ENCODE measurements at regions not wholly inside any gene's neighbourhood (a gene's known extent, or its start where the extent isn't known, plus 50 kb on each side); places are given as distances from the start of the nearest gene placed in this dataset.

- TF ChIP-seq POLR2AphosphoS5 (IDR thresholded peaks at IDR 0.05): no peak
- TF ChIP-seq EP300 (IDR thresholded peaks at IDR 0.05): no peak
- TF ChIP-seq POLR2A (IDR thresholded peaks at IDR 0.05): no peak
- TF ChIP-seq CTCF (IDR thresholded peaks at IDR 0.05): no peak
- ATAC-seq: no peak
These were observed 696.2 kb upstream of the COX7C start for GRCh38 chr5:85921590-85921989.

DNA sequence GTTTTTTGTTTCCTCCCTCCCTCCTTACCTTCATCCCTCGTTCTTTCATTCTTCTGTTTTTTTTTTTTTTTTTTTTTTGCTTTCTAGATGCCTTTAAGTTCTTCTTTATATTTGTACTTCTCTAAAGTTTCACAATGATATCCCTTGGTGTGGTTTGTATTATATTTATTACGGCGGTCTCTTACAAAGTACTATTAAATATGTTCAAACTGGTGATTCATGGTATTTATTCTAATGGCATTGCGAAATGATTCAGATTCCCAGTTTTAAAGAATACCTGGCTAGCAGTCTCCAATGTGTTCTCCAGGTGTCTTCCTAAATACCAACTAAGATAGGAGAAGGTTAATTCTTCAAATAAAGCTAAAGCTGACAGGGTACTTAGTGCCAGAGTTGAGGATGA, 690.1 kb upstream of the COX7C start:
- TF ChIP-seq POLR2AphosphoS5 (IDR thresholded peaks at IDR 0.05) (no peak), CTCF (IDR thresholded peaks at IDR 0.05) (no peak), EP300 (IDR thresholded peaks at IDR 0.05) (no peak), POLR2A (IDR thresholded peaks at IDR 0.05) (no peak)
- Histone ChIP-seq H3K4me3 (no peak overlapping the region), H3K36me3 (no peaks in the 10 kb centered on the region), H3K9me3 (peaks cover 0 to 5% (median 0%) of the 10 kb centered on the region in 3 donors), H3K4me1 (no peaks in the 10 kb centered on the region), H3K27me3 (no peaks in the 10 kb centered on the region), H3K27ac (no peak overlapping the region)
- 87 to 93% methylated on average over 3 to 4 of the region's 4 CpGs for WGBS, 2 donors (ENCODE audit: low coverage in 1 of 2)
- ATAC-seq: no peak

More at GRCh38 chr5:85921590-85921989, 696.2 kb upstream of the COX7C start:
- Histone ChIP-seq H3K36me3 (no peaks in the 10 kb centered on the region), H3K4me1 (no peaks in the 10 kb centered on the region), H3K27ac (no peak overlapping the region), H3K4me3 (no peak overlapping the region), H3K9me3 (peaks cover 0 to 5% (median 0%) of the 10 kb centered on the region in 3 donors), H3K27me3 (no peaks in the 10 kb centered on the region)
- 46% methylated on average over 2 of the region's 2 CpGs; no CpG with 5 or more reads in 1 of the 2 donors for WGBS, 2 donors (ENCODE audit: low coverage in 1 of 2)

DNA sequence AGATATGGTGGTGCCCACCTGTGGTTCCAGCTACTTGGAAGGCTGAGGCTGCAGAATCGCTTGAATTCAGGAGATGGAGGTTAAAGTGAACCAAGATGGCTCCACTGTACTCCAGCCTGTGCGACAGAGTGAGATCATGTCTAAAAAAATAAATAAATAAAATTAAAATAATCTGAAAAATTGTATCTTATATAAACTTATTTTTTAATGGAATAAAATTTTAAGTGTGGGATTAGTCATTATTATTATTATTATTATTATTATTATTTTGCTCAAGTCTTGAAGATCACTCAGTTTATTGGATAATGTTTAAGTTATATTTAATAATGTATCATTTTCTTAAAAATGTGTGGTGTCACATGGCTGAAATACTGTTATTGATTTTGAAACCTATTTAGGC, 688.0 kb upstream of the COX7C start:
- TF ChIP-seq EP300 (IDR thresholded peaks at IDR 0.05) (no peak), POLR2A (IDR thresholded peaks at IDR 0.05) (no peak), CTCF (IDR thresholded peaks at IDR 0.05) (no peak), POLR2AphosphoS5 (IDR thresholded peaks at IDR 0.05) (no peak)
- WGBS, 2 donors (ENCODE audit: low coverage in 1 of 2): 80 to 96% methylated on average over 1 to 2 of the region's 2 CpGs

GRCh38 chr5:85931220-85931619, 686.5 kb upstream of the COX7C start:
- no peak overlapping the region for H3K27ac ChIP-seq
- no peaks in the 10 kb centered on the region for H3K9me3 ChIP-seq
- H3K4me3 ChIP-seq: no peak overlapping the region
- H3K36me3 ChIP-seq: no peaks in the 10 kb centered on the region
- WGBS, 2 donors (ENCODE audit: low coverage in 1 of 2): 63 to 66% methylated on average over 3 of the region's 3 CpGs
- ATAC-seq: no peak
- H3K4me1 ChIP-seq: no peaks in the 10 kb centered on the region
- TF ChIP-seq EP300 (IDR thresholded peaks at IDR 0.05) (no peak), CTCF (IDR thresholded peaks at IDR 0.05) (no peak), POLR2A (IDR thresholded peaks at IDR 0.05) (no peak), POLR2AphosphoS5 (IDR thresholded peaks at IDR 0.05) (no peak)
- H3K27me3 ChIP-seq: no peaks in the 10 kb centered on the region

More for the DNA sequence above, 688.0 kb upstream of the COX7C start:
- no peaks in the 10 kb centered on the region for H3K4me1 ChIP-seq
- H3K36me3 ChIP-seq: no peaks in the 10 kb centered on the region
- ATAC-seq: no peak
- H3K9me3 ChIP-seq: peaks cover 0 to 5% (median 0%) of the 10 kb centered on the region in 3 donors
- no peak overlapping the region for H3K27ac ChIP-seq
- no peak overlapping the region for H3K4me3 ChIP-seq
- no peaks in the 10 kb centered on the region for H3K27me3 ChIP-seq

DNA sequence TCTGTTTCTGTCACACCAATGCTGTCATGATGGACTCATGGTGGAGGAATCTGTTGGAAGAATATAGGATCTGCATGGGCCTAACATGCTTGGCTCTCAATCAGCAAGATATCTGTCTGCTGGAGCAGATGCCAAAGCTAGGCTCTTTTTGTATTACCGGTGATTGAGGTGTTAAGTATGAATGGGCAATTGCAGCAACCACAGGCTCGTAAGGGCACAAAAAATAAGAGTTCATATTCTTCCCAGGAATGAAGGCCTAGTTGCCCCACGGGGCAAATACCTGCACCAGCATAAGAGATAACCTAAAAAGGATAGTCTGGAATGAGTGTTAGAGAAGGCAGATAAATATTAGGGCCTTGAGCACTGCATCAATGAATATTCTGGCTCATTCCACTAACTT, 679.5 kb upstream of the COX7C start:
- H3K27ac ChIP-seq: no peak overlapping the region
- no peak for ATAC-seq
- no peaks in the 10 kb centered on the region for H3K27me3 ChIP-seq
- no peak for TF ChIP-seq EP300 (IDR thresholded peaks at IDR 0.05)
- TF ChIP-seq POLR2AphosphoS5 (IDR thresholded peaks at IDR 0.05): no peak
- no peak for TF ChIP-seq CTCF (IDR thresholded peaks at IDR 0.05)
- no peak for TF ChIP-seq POLR2A (IDR thresholded peaks at IDR 0.05)
- WGBS, 2 donors (ENCODE audit: low coverage in 1 of 2): 41 to 72% methylated on average over 3 of the region's 3 CpGs
- no peak overlapping the region for H3K4me3 ChIP-seq
- H3K36me3 ChIP-seq: no peaks in the 10 kb centered on the region
- H3K9me3 ChIP-seq: no peaks in the 10 kb centered on the region
- H3K4me1 ChIP-seq: no peaks in the 10 kb centered on the region

Measured in gastroesophageal sphincter (tissue), 4 donors.